Endothelial cell of umbilical vein (primary cell): ENCODE measurements at regions not wholly inside any gene's neighbourhood (a gene's known extent, or its start where the extent isn't known, plus 50 kb on each side); places are given as distances from the start of the nearest gene placed in this dataset.

Experiments used
- BruUV-seq: library from RNA; stranded (reverse); fragments of 400-500 nt; replicated peaks from 2 replicates; lab custom pipeline; 2021; lab: Mats Ljungman, UMichigan
- CTCF ChIA-PET: fragments of 300-600, 350-600 bp; sonication (Branson Sonifier 250); formaldehyde crosslinking; loops from one replicate; lab custom pipeline; 2021; ENCODE audit warnings: antibody characterized with exemption, inconsistent platforms; lab: Charles Lee
- POLR2A ChIA-PET: fragments of 300-600, 350-600 bp; sonication (Branson Sonifier 250); formaldehyde crosslinking; loops from one replicate; lab custom pipeline; 2021; ENCODE audit warnings: antibody characterized with exemption, inconsistent platforms; lab: Charles Lee
- DNase-seq: peaks from one replicate; pipeline ENCODE4 v3.0.0-alpha.2; 2011; ENCODE audit warnings: low read depth, low spot score
- FAIRE-seq: peaks from 2 replicates; lab custom pipeline; 2011; peaks lifted over from hg19 to GRCh38; lab: Jason Lieb, UNC
- H2AFZ ChIP-seq: 2 replicates; pipeline ENCODE4 v1.6.0; 2012; ENCODE audit warnings: low read depth, low read length, control low read depth, inconsistent platforms
- H3K27ac ChIP-seq: 2 replicates; pipeline ENCODE4 v1.5.1; 2011; ENCODE audit warnings: low read depth, mild to moderate bottlenecking, control low read depth, low read length, moderate library complexity; ENCODE audit not compliant: insufficient read depth
- H3K27me3 ChIP-seq, 2 experiments: 2 replicates each; pipeline versions ENCODE4 v1.6.0 to v1.6.1; 2011; ENCODE audit warnings: low read length in 2 of 2, mixed read lengths in 1 of 2; ENCODE audit not compliant: control insufficient read depth in 2 of 2, insufficient read depth in 2 of 2
- H3K36me3 ChIP-seq, 2 experiments: 2 replicates in 1 of 2; 3 replicates in 1 of 2; pipeline ENCODE4 v1.5.1; 2011; ENCODE audit warnings: low read length in 2 of 2, mild to moderate bottlenecking in 1 of 2, moderate library complexity in 1 of 2; ENCODE audit not compliant: control insufficient read depth in 2 of 2, insufficient read depth in 2 of 2; ENCODE audit errors: extremely low read depth in 1 of 2
- H3K4me1 ChIP-seq: 3 replicates; pipeline ENCODE4 v1.5.1; 2011; ENCODE audit warnings: mild to moderate bottlenecking, low read length; ENCODE audit not compliant: control insufficient read depth, insufficient read depth; ENCODE audit errors: extremely low read depth
- H3K4me2 ChIP-seq: 2 replicates; pipeline ENCODE4 v1.6.1; 2011; ENCODE audit warnings: low read length, control low read depth, mixed read lengths; ENCODE audit not compliant: insufficient read depth
- H3K4me3 ChIP-seq, 3 experiments: fragments of 200-600 bp in 1 of 3; sonication (generic), shearing (Covaris generic) in 1 of 3; replicated peaks in 1 of 3; 2 replicates each; pipeline ENCODE4 v1.5.1; 2011 to 2016; ENCODE audit warnings: control low read depth in 3 of 3, low read length in 3 of 3, mild to moderate bottlenecking in 2 of 3, inconsistent platforms in 1 of 3, low read depth in 1 of 3, moderate library complexity in 1 of 3; ENCODE audit not compliant: insufficient read depth in 1 of 3
- H3K79me2 ChIP-seq: 2 replicates; pipeline ENCODE4 v1.6.0; 2012; ENCODE audit warnings: low read length, inconsistent platforms; ENCODE audit not compliant: control insufficient read depth, insufficient read depth
- H3K9ac ChIP-seq: replicated peaks from 2 replicates; pipeline ENCODE3; 2011; ENCODE audit warnings: low read length, control low read depth; ENCODE audit not compliant: insufficient read depth; ENCODE audit errors: extremely low read depth
- H3K9me1 ChIP-seq: replicated peaks from 3 replicates; pipeline ENCODE4 v1.6.0; 2011; ENCODE audit warnings: mild to moderate bottlenecking, low read length; ENCODE audit not compliant: control insufficient read depth, insufficient read depth; ENCODE audit errors: extremely low read depth
- H3K9me3 ChIP-seq: replicated peaks from 2 replicates; pipeline ENCODE4 v1.5.1; 2012; ENCODE audit warnings: low read length, inconsistent platforms; ENCODE audit not compliant: control insufficient read depth, insufficient read depth
- H4K20me1 ChIP-seq: replicated peaks from 2 replicates; pipeline ENCODE3; 2011; ENCODE audit warnings: mild to moderate bottlenecking, low read length; ENCODE audit not compliant: control insufficient read depth, insufficient read depth; ENCODE audit errors: extremely low read depth
- EZH2 ChIP-seq: IDR thresholded peaks from 2 replicates; pipeline ENCODE4 v1.6.1; 2012; ENCODE audit warnings: borderline replicate concordance, low read depth, mild to moderate bottlenecking, moderate library complexity, low read length, inconsistent platforms; ENCODE audit not compliant: severe bottlenecking
- FOS ChIP-seq: IDR thresholded peaks from 2 replicates; pipeline ENCODE4 v1.6.1; 2011; ENCODE audit warnings: mild to moderate bottlenecking, low read length, moderate library complexity, borderline replicate concordance; ENCODE audit not compliant: insufficient read depth
- GATA2 ChIP-seq: IDR thresholded peaks from 2 replicates; pipeline ENCODE4 v1.7.0; 2011; ENCODE audit warnings: low read depth, mild to moderate bottlenecking, moderate library complexity, mixed read lengths, low read length; ENCODE audit not compliant: insufficient read length, insufficient read depth
- JUN ChIP-seq: IDR thresholded peaks from 2 replicates; pipeline ENCODE4 v1.6.1; 2011; ENCODE audit warnings: borderline replicate concordance, low read depth; ENCODE audit not compliant: insufficient read length, insufficient read depth
- MAX ChIP-seq: IDR thresholded peaks from 2 replicates; pipeline ENCODE4 v1.6.1; 2011; ENCODE audit not compliant: insufficient read depth, insufficient read length
- MYC ChIP-seq: IDR thresholded peaks from one replicate; pipeline ENCODE4 v1.6.1; 2011; ENCODE audit warnings: mild to moderate bottlenecking, low read depth, low read length
- POLR2A ChIP-seq: IDR thresholded peaks from 2 replicates; pipeline ENCODE4 v1.6.1; 2012; ENCODE audit warnings: low read depth, mild to moderate bottlenecking, control low read depth, low read length
- POLR2AphosphoS5 ChIP-seq: IDR thresholded peaks from 2 replicates; pipeline ENCODE4 v1.6.1; 2012; ENCODE audit warnings: low read depth, mild to moderate bottlenecking, control low read depth, low read length, moderate library complexity; ENCODE audit not compliant: insufficient read depth
- dilution Hi-C: fragments of 300-500 bp; cut with MboI; formaldehyde crosslinking; loops from one replicate; pipeline ENCODE4 v1.15.0; 2019; ENCODE audit warnings: low sequenced_read_pairs; ENCODE audit not compliant: extremely low pct_ligation_motif_present
- intact Hi-C: fragments of 100-400 bp; cut with micrococcal nuclease; formaldehyde crosslinking; loops from one replicate; pipeline ENCODE4 v1.10.0; 2022
- TF ChIP-seq, protein P1 (sequence below), 2 donors: IDR thresholded peaks; 1 replicate in 1 of 2; 2 replicates in 1 of 2; pipeline ENCODE4 v1.5.1; 2011; ENCODE audit warnings: low read length in 2 of 2, mild to moderate bottlenecking in 2 of 2, moderate library complexity in 2 of 2, control low read depth in 1 of 2, inconsistent platforms in 1 of 2, low read depth in 1 of 2; ENCODE audit not compliant: insufficient read depth in 1 of 2; ENCODE audit errors: extremely low read depth in 1 of 2

DNA sequence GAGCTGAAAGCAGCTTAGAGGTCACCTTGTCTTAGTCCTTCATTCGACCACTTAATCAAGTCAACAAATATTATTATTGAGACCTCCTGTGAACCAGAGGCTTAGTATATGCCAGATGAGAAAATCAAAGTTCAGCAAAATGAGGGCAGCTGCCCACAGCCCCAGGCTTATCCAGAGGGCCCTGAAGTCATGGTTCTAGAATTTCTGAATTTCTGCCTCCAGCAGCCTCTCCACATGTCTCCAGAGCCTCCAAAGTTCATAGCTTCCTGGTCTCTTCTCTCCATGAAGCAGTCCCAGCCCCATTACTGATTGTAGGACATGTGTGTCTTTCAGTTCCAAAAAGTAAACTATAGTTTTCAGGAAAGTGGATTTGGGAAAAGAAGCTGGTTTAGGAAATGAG lies 96.9 kb upstream of the TSC22D2 start:
- ChIA-PET CTCF (interaction anchor here (1.0 to 2.3 kb wide), 3 partner anchors 9 to 38 kb away, joined by 3 to 8 read pairs (median 4); no protein-coding TSS in a partner anchor), POLR2A (interaction anchor here (0.5 kb wide), 1 partner anchor 86 kb away, joined by 3 read pairs; no protein-coding TSS in a partner anchor)
- dilution Hi-C loops = no loop called here
- H3K79me2 ChIP-seq = no peaks in the 10 kb centered on the region
- DNase-seq = no peak
- H3K4me1 ChIP-seq = peaks cover 4% of the 10 kb centered on the region
- TF ChIP-seq FOS (no peak), POLR2A (no peak), EZH2 (no peak), JUN (no peak), GATA2 (no peak), POLR2AphosphoS5 (no peak), MAX (no peak), MYC (no peak)
- TF ChIP-seq, protein P1, sequence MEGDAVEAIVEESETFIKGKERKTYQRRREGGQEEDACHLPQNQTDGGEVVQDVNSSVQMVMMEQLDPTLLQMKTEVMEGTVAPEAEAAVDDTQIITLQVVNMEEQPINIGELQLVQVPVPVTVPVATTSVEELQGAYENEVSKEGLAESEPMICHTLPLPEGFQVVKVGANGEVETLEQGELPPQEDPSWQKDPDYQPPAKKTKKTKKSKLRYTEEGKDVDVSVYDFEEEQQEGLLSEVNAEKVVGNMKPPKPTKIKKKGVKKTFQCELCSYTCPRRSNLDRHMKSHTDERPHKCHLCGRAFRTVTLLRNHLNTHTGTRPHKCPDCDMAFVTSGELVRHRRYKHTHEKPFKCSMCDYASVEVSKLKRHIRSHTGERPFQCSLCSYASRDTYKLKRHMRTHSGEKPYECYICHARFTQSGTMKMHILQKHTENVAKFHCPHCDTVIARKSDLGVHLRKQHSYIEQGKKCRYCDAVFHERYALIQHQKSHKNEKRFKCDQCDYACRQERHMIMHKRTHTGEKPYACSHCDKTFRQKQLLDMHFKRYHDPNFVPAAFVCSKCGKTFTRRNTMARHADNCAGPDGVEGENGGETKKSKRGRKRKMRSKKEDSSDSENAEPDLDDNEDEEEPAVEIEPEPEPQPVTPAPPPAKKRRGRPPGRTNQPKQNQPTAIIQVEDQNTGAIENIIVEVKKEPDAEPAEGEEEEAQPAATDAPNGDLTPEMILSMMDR (IDR thresholded peaks at IDR 0.05; ENCODE audit: extremely low read depth in 1 of 2, insufficient read depth in 1 of 2, low read depth in 1 of 2, low read length in 2 of 2) = no peak
- no peak overlapping the region for H3K4me2 ChIP-seq
- no TSS peak for BruUV-seq
- intact Hi-C loops = no loop called here
- no peaks in the 10 kb centered on the region for H3K9me3 ChIP-seq
- no peak overlapping the region for H3K27ac ChIP-seq
- H3K36me3 ChIP-seq = no peaks in the 10 kb centered on the region
- no peaks in the 10 kb centered on the region for H3K9me1 ChIP-seq
- H3K9ac ChIP-seq = no peak overlapping the region
- no peaks in the 10 kb centered on the region for H4K20me1 ChIP-seq
- no peaks in the 10 kb centered on the region for H3K27me3 ChIP-seq
- H2AFZ ChIP-seq = no peak overlapping the region
- no peak overlapping the region for H3K4me3 ChIP-seq
- no peak for FAIRE-seq
